Activated CD4-positive, alpha-beta T cell treated with anti-CD3 and anti-CD28 coated beads, Interleukin-2, amount 50 U/mL, for 16 hours (primary cell): ENCODE measurements at regions not wholly inside any gene's neighbourhood (a gene's known extent, or its start where the extent isn't known, plus 50 kb on each side); places are given as distances from the start of the nearest gene placed in this dataset.
"Not testable (repeated sequence)": the region's sequence is repeated elsewhere in the genome, so short reads cannot be mapped to it uniquely, and the experiment has no call there.

Experiments used
- DNase-seq: peaks from one replicate; pipeline ENCODE4 v3.0.0-alpha.2; 2020

DNA sequence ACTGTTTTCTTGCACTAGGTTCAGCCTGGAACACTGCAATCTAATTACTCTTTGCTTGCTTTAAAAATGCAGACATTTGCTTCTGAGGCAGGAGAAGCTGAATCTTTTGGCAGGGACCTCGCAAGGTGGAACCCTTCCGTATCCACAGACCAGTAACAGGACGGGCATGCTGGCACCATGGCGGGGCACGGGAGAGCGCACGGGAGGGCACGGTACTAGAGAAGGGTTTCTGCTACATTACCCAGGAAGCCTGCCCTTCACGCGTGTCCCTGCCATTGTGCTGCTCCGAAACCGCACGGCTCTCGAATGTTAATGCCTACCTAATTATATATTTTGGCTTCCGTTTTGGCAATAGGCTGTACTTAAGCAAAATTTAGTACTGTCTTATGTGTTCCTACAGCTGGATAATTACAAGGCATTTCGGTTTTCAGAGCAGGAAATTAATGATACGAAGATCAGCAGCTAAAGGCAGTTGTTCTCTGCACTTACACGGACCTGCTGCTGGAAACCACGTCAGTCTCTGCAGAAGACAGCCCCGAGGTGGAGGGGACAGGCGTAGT lies 430.4 kb downstream of the IRS2 start:
- DNase-seq = no peak

DNA sequence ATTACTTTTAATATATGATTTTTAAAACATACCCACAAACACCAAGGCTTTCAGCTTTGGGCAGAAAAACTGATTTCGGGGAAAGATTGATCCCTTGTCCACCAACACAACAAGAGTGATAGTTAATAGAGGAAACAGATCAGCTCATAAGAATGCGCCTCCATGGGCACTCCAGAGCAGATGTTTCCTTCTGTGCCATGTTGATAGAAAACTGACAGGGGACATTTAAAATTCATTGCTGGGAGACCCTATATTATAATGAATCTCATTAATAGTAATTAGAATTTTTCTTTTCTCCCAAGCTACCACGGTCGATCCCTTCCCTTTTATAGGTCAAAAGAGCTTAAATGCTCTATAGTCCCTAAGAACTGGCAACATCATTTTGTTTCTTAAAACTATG lies 431.2 kb downstream of the IRS2 start:
- no peak for DNase-seq

DNA sequence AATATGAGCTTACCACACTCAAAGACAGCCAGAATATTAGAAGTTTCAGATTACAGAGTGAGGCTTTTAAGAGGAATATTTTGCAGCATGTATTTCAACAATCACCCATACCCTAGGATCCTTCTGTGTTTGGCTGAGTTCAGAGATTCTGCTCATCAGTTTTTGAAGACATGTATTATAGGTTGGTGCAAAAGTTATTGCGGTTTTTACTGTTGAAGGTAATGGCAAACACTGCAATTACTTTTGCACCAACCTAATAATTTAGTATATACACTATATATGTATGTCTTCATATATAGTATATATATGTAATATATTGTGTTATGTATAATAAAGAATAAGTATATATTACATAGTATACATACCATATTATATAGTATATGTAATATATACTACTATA lies 435.1 kb downstream of the IRS2 start:
- no peak for DNase-seq

DNA sequence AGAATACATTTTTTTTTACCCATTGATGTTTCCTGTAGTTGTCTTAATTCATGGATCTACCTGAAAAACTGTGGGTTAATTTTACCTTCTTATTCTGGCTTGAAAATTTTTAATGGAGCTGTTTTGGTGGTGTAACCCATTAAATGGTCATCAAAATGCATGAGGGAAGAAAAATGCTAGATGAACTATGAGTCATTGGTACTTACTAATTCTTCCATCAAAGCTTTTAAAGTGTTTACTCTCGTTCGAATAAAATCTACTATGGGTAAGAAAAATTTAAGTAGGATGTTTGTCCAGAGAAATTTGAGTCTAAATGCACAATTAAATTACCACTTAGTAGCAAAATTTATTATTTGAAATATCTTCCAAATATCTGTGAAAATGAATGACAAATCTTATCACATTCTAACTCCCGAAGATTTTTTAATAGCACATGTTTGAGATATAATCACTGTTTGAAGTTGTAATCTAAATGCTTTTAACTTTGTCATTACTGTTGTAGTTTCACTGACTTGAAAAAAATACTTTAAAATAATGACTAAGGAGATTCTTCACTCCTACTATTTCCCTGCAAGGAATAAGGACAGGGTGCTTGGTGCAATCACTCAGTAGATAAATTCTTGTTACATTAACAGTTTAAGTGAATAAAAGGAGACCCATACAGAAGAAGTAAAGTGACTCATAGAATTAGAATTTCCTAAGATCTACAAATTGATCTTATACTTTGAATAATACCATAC lies 437.7 kb downstream of the IRS2 start:
- DNase-seq = no peak

DNA sequence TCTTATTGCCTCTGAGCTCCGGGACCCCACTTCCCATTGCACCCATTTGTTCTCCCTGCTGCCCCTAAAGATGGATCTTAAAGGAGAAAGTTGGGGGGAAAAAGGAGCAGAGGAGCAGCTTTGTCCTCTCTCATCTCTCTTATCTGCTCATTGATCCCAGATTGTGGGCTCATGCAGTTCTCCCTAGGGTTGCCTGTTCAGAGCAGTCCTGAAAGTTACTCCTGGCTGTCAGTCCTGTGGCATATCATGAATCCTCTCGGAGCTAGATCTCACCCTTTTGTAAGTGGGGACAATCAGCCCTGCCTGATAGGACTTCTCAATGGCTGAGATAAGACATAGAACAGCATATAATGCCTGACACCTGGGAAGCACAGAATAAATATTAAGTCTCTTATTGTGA lies 440.3 kb downstream of the IRS2 start:
- DNase-seq = no peak

DNA sequence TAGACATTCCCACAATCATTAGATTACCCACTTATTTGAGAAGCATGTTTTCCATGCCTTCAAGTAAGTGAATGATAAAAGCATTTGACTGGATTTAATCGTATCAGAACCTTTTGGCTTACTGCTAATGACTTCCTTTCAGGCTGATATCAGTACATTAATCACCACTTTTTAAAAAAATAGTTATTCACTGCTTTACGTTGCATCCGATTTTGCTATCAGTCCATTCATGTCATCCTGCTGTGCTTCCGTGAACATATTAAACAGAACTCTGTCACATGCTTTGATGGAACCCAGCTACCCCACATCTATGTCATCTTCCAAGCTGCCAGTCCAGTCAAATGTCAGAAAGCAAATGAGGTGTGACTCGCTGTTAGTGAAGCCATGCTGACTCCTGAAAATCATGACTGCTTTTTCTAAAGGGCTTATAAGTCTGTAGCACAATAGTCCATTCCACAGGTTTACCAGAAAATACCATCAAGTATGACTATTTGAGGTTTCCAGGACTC lies 440.9 kb downstream of the IRS2 start:
- DNase-seq = no peak

DNA sequence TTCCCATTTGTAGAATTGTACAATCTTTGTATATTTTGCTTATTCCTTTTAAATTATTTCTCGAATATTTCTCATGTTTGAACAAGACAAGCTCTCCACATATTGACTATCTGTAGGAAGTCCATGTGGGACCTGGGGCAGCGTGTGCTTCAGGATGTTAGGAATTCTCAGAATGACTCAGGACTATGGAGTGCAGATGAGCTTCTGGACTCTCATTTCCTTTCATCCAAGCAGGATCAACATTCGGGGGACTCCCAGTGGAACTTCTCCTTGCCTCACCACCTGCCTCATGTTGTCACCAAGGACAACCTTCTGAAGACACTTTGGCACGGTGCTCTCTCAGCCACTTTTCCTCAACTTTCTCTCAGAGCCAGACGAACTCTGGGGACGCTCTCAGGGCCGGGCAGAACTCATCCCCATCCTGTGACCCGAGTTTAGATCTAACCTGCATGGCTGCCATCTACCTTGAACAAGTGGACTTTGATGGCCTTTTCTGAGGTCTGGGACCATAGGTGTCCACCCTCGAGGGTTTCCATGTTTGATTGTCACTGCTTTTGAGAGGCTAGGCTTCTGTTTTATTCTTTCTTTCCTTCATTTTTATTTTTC lies 441.7 kb downstream of the IRS2 start:
- no peak for DNase-seq

DNA sequence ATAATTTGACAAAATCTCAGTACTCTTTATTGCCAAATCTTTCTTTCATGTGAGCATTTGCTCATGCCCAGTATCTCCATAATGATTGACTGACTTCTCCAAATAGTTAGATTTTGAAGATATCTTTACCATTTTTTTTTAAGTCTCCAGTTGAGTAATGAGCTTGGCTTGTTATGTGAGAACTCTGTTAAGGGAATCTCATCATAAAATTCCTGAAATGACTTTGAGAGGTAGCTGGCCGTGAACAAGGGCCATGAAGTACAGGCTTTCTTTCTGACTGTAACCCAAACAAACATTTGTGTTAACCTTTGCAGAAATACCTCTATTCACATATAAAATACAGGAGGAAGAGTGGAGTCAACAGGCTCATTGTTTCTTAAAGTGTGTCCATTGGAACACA lies 449.7 kb downstream of the IRS2 start:
- no peak for DNase-seq

DNA sequence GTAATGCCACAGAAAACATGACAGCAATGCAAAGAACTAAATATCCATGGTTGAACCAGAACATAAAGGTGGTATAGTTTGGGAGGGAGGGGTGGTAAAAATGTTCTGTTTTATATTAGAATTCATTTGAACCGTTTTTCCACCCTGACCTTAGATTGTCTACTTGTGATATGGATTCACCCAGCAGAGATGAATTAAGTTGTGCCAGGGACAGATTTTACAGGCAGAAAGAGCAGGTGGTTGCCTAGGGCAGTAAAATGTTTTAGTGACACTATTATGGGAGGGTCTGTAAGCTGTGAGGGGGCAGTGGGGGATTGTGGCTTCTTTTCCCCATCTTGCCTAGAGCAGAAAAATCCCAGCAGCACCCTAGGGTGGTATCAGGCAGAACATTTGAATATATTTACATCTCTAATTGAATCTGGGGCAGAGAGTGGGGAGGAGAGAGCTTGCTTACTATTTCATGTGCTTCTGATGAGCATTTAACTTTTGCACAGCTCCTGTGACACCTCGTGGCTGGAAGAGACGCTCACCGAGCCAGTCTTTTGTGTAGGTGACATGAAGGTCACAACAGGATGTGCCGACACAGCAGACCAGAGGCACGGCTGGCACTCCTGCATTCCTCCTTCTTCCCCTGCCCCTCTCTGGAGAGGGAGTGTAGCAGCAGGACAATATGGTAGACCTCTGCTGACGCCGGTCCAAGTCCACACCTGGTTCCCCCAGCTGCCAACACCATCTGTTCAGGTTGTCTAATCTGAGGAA lies 452.3 kb downstream of the IRS2 start:
- DNase-seq = no peak

DNA sequence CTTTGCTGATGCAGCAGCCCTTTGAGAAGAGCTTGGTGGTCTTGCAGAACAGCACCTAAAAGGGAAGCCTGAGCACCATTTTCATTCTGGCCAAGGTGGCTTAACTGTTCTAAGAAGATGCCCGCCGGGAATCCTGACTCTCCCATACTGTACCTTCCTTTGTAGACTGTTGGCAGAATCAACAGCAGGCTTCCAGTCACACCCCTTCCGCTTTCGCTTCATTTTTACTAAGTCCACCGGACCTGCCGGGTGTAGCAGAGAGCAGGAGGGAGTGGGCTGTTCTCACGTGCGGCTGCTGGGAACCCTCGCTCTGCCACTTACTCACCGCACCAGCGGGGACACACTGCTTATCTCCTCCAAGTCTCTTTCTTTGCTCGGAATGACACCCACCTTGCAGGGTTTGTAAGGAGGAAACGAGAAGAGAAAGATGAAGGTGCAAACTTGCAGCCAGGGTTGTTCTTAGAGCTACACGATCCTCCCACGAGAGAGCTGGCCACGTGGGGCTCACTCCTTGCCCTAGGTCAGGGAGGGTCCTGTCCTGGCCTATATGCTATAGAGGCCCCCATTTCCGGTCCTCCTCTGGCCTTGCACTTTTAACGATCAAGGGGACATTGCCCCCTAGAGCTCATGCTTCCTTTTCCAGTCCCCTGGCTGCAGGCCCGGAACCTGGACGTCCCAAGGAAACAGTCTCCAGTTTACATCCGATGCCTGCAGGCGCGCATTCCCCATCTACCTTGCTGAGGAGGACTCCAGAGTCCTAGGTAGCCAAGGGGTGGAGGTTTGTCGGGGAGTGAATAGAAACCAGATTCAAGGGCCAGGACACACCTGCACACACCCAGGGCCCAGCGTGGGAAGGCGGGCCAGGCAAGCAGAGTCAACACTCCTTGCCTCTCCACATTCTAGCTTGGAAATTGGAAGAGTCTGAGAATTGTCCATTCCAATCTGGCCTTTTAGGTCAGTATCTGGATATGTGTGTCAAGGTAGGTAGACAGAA lies 453.6 kb downstream of the IRS2 start:
- DNase-seq = no peak

DNA sequence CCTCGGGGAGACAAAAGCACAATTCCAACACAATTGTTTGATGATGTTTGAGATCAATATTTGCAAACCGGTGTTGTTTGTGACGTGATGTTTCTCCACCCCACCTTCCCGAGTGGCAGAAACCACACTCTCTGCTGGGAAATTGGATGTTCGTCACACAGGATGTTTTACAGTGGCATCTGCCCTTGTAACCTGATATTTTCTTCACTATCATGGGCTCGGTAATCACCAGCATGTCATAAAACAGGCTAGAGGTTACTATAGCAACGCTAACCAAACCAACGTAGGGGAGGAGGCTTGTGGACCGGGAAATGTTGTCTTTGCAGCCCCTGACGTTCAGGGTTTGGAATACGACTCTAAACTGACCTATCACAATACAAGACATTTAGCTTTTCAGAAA lies 454.5 kb downstream of the IRS2 start:
- DNase-seq = no peak

DNA sequence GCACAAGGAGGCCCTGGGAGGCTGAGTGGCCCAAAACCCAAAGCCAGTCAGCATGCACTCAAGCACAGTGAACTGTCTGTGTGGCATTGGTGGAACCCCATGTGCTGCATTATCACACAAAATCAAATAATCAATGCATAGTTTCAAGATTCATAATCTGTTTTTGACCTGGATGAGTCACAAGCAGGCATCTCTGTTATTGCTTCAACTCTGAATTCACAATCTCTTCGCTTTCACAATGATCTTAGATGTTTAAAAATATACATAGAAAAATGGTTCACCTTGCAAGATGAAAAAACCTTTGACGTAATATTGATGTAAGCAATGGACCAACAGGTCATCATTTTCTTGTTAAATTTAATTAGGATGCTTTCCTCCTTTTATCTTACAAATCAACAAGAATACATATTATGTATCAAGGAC lies 455.4 kb downstream of the IRS2 start:
- DNase-seq = no peak

DNA sequence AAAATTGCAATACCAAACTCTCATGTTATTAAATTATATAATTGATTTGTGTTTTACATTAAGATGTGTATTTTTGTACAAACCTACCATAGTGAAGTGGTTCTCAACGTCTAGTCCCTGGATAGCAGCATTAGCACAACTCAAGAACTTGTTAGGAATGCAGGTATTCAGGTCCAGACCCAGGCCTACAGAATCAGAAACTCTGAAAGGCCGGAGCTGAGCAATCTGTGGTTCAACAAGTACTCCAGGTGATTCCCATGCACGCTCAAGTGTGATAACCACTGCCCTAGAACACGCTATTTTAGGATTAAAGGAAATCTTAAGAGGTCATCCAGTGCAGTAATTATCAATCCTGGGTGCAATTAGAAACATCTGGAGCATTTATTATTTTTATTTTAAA lies 456.3 kb downstream of the IRS2 start:
- no peak for DNase-seq

DNA sequence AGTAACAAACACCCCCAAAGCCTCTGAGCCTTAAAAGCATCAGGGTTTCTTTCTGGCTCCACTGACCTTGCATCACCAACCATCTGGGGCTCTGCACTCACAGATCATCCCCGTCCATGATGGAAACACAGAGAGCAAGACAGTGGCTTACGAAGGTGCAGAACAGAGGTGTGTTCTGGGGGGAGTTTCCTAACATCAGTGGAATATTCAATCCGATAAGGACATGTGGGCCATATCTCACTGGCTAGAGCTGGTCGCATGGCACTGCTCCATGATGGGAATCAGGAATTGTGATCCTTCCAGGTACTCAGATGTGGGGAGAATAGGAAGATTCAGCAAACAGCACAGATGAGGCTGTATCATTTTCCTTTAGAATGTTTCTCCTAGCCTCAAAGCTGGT lies 457.2 kb downstream of the IRS2 start:
- DNase-seq = no peak

DNA sequence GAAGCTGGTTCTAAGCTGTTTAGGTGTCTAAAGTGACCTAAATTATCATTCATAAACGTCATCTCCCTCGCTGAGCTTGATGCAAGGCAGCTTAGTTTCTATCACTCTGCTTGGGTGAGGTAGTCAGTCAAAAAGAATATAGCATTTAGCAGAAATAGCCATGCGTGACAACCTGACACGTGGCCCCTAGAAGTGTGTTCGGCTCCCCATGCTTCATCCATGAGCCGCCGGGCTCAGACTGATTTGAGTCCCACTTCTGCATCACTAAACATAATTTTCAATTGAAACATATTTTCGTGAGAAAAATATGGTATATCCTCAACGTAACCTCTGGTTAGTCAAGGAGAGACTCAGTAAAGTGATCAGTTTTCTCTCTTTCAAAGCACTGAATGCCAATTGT lies 459.8 kb downstream of the IRS2 start:
- DNase-seq = no peak

DNA sequence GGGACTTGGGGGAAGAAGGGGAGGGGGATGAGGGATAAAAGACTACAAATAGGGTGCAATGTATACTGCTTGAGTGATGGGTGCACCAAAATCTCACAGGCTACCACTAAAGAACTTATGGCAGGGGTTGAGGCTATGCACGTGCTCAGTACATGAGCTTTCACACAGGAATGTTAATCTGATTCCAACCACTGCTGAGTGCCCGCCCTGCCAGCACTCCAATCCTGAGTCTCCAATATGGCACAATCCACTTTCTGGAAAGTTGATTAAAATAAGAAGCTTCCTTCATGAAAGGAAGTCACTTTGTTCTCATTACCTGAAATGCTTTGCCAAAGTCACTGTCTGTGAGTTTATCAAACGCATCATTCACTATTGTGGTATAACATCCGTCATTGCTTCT lies 463.0 kb downstream of the IRS2 start:
- no peak for DNase-seq

DNA sequence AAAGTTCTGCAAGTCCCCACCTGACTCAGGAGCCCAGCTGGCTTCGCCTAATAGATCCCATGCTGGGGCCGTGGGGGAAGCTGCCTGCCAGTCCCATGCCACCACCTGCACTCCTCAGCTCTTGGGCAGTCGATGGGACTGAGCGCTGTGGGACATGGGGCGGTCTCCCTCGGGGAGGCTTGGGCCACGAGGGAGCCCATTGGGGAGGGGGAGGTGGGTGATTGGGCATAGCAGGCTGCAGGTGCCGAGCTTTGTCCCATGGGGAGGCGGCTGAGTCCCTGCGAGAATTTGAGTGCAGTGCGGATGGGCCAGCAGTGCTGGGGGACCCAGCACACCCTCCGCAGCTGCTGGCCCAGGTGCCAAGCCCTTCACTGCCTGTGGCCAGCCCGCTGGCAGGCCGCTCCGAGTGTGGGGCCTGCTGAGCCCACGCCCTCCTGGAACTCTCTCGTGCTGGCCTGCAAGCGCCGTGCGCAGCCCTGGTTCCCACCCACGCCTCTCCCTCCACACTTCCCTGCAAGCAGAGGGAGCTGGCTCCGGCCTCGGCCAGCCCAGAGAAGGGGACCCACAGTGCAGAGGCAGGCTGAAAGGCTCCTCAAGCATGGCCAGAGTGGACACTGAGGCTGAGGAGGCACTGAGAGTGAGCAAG lies 467.3 kb downstream of the IRS2 start:
- DNase-seq = no peak

DNA sequence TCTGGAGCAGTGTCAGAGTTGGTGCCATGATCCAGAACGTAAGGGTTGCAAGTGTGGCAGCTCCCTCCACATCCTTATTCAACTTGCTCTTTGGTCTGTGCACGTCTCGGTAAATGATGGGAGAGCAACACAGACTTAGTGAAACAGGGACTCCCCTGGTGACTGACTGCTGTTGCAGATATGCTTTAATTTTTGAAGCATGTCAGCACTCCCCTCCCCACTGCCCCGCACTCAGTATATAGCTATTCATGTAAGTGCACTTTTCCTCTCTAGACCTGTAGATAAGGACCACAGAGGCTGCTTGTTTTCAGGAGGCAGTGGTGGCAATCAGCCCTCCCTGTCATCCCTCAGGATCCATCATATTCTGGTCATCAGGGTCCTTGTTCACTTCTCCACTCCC lies 470.9 kb downstream of the IRS2 start:
- no peak for DNase-seq

DNA sequence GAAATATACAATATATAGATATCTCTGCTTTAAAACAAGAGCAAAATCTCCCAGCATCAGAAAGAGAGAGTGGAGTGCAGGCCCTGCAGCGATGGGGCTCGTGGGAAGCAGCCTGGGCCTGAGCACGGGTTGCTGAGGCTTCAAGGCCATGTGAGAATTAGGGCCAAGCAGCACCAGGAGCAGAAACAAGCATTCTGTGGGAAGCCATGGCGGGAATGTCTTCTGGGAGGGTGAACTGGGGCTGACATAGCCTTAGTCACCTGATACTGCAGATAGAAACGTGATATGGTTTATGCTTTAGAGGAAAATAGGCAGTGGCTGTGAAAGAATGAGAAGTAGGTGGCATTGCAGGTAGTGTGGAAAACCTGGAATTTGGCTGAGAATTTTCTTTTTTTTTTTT lies 472.3 kb downstream of the IRS2 start:
- DNase-seq = no peak

DNA sequence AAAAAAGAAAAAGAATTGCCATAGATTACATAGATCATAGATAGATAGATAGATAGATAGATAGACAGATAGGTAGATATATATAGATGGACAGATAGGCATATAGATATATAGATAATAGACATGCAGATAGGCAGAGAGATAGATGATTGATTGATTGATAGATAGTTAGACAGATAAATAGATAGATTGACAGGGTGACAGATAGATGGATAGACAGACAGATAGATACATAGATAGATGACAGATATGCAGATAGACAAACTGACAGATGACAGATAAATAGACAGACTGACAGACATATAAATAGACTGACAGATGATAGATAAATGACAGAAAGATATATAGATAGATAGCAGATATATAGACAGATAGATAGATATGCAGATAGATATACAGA lies 474.0 kb downstream of the IRS2 start:
- DNase-seq = no peak

DNA sequence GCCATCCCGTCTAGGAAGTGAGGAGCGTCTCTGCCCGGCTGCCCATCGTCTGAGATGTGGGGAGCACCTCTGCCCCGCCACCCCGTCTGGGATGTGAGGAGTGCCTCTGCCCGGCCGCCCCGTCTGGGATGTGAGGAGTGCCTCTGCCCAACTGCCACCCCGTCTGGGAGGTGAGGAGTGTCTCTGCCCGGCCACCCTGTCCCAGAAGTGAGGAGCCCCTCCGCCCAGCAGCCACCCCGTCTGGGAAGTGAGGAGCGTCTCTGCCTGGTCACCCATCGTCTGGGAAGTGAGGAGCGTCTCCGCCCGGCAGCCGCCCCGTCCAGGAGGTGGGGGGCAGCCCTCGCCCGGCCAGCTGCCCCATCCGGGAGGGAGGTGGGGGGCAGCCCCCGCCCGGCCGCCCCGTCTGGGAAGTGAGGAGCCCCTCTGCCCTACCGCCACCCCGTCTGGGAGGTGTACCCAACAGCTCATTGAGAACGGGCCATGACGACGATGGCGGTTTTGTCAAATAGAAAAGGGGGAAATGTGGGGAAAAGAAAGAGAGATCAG lies 474.9 kb downstream of the IRS2 start:
- DNase-seq = not testable (repeated sequence)
